Activated CD4-positive, alpha-beta T cell treated with anti-CD3 and anti-CD28 coated beads for 4 hours (primary cell): ENCODE measurements at regions not wholly inside any gene's neighbourhood (a gene's known extent, or its start where the extent isn't known, plus 50 kb on each side); places are given as distances from the start of the nearest gene placed in this dataset.

Experiments used
- DNase-seq, 2 donors: peaks; one replicate each; pipeline ENCODE4 v3.0.0-alpha.2; 2020

- DNase-seq, result no peak
These were observed 1462.8 kb upstream of the LRRTM1 start for GRCh38 chr2:81767187-81767912.

DNA sequence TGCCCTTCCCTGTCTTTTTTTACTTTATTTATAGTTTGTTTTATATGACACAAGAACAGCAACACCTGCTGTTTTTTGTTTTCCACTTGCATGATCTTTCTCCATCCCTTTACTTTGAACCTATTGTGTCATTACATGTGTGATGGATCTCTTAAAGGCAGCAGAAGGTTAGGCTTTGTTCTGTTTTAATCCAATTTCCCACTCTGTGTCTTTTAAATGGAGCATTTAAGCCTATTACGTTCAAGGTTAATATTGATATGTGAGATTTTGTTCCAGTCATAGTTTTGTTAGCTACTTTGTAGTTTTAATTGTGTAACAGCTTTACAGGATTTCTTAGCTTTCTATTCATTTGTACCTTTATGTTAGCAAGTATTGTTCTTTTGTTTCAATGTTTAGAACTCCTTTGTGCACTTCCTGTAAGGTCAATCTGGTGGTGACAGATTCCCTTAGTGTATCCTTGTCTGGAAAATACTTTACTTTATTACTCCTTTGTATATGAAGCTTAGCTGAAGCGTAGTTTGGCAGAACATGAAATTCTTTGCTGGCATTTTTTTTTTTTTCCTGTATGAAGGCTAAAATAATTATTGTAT lies 1443.0 kb upstream of the LRRTM1 start:
- no peak for DNase-seq

- DNase-seq, result no peak
These were observed 1435.4 kb upstream of the LRRTM1 start for GRCh38 chr2:81739966-81740365.

GRCh38 chr2:81734981-81735380 lies 1430.4 kb upstream of the LRRTM1 start:
- no peak for DNase-seq

DNA sequence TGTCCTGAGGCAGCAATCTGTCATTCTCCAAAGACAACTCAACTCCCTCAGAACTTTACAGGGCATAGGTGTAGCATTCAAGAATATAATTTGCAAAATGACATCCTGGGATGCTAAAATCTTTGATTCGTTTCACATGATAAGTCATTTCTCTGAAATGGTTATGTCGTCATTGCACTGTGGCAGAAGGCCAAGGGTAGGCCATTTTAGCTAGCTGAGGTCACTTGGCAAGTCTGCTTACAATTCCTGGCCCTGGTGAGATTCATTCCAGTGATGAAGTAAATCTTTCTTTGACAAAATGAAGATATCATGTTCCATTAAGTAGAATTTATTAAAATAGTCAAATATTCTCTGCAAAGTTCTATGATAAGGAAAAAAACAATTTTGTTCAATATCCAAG lies 1410.3 kb upstream of the LRRTM1 start:
- no peak for DNase-seq

GRCh38 chr2:81706856-81707255 lies 1402.3 kb upstream of the LRRTM1 start:
- no peak for DNase-seq

DNA sequence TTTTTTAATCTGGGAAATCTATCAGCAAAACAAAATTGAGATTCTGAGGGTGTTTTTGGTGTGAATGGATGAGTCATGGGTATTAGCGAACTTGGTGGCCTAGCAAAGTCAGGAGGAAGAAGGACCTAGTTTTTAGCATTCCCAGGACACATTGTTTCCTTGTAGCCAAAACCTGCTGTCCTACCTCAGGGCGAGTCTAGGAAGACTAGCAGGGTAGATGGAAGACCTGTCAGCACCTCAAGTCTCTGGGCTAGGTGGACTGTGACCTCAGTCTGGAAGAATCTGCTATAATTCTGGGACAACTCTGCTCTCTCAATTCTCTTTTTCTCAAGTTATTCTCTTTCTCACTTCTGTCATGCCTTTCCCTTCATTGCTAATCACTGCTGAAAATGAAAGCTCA lies 1399.3 kb upstream of the LRRTM1 start:
- DNase-seq, result no peak

DNA sequence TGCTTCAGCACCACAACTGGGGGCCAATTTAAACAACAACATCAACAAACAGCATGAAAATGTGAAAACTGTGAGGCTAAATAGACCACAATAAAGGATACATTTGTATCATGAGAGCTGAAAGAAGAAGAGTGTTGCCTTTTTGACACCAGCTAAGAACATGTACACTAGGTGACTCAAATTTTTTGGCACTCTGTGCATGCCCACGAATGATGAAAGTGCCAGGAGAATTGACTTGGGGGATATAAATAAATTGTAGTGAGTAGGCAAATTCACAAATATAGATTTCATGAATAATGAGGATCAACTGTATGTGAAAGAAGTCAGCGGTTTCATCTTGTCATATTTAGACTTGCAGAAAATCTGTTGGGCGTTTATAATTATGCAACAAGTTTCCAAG lies 1388.0 kb upstream of the LRRTM1 start:
- DNase-seq, result no peak

DNA sequence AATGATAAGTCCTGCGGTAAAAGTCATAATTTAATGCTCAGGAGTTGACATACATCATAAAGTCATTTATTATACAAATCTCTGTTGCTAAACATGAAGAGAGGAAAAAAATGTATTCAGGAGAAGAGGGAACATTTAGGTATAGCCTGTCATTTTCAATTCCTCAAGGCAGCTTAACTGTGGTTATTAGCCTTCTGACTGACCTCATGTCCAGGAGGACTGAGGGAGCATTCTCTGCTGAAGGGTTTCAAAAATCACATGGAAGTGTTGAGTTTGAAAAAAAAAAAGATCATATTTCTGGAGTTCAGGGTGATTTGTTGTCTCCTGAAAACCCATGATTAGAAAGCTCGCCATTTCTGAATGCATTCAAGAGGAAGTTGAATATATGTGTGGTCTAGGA lies 1371.1 kb upstream of the LRRTM1 start:
- DNase-seq, result no peak

GRCh38 chr2:81672923-81673322 lies 1368.4 kb upstream of the LRRTM1 start:
- DNase-seq, result no peak

GRCh38 chr2:81672516-81672915 lies 1368.0 kb upstream of the LRRTM1 start:
- no peak for DNase-seq

DNA sequence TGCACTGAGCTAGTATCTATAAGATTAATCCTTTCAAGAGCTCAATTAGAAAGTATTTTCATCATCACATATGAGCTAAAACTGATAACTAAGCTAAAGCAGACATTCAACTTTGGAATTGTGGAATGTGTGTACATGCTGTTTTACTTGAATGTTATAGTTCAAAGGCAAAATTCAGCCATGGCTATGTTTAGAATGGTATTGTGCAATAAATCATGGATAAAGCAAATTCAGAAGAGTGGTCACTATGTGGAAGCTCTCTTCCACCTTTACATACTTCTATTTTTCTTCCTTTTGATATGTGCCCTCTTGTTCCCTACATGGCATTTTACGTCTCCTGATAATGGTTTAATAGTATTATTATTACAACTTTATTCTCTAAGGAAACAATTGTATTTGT lies 1366.3 kb upstream of the LRRTM1 start:
- DNase-seq, result no peak

DNA sequence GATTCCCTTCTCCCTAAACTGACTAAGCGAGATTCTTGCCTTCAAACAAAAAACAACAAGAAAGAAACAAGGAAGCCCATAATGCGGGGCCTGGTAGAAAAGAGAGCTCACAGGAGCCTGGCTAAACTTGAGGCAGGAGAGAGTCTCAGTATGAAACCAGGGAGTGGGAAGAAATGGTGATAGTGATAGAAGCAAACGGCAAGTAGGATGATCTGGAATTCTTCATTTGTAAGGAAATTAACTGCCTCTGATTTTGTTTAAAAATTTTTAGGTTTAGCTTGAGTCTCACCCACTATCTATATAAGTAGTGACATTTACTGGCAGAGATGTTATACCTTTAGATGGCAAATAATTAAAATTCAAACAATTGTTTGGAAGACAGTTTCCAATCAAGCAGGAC lies 1356.5 kb upstream of the LRRTM1 start:
- DNase-seq, result no peak

DNA sequence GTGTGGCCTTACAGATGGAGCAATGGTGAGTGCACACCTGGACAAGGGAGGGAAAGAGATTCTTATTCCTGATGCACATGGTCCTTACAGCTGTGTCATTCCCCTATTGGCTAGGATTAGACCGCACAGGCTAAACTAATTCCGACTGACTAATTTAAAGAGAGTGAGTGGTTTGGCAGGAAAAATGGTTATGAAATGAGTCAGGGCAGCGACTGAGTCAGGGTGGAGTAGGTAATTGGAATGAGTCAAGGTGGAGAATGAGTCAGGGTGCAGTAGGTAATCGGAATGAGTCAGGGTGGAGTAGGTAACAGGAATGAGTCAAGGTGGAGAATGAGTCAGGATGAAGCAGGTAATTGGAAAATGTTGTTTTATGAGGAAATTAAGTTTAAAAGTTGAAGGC lies 1353.7 kb upstream of the LRRTM1 start:
- DNase-seq, result no peak

DNA sequence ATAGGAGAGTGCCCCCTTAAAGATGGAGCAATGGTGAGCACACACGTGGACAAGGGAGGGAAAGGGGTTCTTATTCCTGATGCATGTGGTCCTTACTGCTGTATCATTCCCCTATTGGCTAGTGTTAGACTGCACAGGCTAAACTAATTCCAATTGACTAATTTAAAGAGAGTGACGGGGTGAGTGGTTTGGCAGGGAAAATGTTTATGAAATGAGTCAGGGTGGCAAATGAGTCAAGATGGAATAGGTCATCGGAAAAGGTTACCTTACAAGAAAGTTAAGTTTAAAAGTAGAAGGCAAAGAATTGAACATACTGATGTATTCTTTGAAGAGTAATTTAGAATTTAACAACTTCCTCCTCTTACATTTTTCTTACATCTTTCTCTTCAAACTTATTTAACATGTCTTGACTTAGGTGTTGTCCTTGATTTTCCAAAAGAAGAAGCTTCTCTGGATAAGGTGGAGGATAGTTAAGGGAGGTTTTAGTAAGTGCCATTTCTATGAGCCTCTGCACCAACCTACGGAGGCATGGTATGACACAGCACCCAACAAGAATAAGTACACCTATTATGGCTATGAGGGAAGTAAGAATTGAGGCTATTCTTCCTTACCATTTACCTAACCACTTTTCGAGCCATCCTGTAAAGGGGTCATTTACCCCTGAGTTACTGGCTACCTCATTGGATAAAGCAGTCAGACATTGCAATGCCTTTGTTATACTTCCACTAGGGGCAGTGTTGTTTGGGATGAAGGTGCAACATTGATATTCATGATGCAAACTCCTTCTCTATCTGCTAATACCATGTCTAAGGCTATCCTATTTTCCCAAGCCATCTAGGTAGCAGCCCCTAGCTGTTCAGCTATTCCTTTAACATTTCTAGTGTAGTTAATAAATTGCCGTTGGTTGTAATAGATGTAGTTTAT lies 1345.8 kb upstream of the LRRTM1 start:
- no peak for DNase-seq

DNA sequence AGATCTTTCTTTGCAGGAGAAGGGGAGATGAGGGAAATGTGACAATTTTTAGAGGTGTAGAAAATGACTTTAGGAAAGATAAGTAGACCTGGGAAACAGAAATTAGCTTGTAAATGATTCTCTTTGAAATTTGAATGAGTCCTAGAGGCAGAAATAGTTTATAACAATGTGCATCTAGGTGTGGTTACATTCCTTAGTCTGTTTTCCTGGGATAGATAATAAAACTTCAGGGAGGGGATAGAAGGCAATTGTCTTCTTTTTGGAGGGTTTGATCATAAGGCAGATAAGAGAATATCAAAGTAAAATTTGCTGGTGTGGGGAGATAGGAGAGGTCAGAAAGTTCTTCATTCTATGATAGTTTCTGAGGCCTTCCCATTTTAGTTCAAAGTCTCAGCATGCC lies 1344.3 kb upstream of the LRRTM1 start:
- no peak for DNase-seq

- no peak for DNase-seq
These were observed 1343.8 kb upstream of the LRRTM1 start for GRCh38 chr2:81648370-81648769.

- no peak for DNase-seq
These were observed 1343.2 kb upstream of the LRRTM1 start for GRCh38 chr2:81647715-81648230.

GRCh38 chr2:81645745-81646301 lies 1341.3 kb upstream of the LRRTM1 start:
- DNase-seq, result no peak

DNA sequence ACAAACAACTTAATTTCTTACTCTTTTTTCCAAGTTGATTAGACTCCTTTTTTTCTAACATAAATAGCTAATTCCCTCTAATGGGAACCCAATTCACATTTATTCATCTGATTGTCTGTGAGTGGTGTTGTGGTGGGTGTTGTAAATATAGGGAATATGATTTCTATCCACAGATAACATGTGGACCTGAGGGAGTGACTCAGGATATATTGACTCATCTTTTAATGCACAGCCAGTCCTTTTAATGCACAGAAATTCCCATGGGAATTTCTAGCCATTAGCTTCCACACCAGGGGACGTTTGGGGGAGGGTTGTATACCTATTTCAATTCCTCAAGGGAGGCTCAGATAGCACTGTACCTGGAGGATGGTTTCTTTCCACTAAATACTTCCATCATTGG lies 1339.6 kb upstream of the LRRTM1 start:
- DNase-seq, result no peak

GRCh38 chr2:81624825-81625224 lies 1320.3 kb upstream of the LRRTM1 start:
- no peak for DNase-seq

DNA sequence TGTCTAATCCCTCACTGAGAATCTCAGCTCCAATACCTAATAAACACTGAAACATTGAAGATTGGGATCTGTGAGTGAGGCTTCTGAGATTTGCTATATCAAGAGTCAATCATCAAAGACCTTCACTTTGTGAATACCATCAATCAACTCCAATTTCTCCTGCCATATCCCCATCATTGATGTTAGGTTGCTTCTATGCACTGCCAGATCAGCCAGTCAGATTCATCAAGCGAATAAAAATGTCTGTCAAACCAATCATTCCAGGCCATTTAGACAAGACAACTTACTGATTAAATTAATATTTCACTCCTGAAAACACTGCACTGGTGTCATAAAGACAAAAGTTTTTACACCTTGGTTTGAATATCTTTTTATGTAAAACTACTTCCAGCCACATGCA lies 1295.5 kb upstream of the LRRTM1 start:
- DNase-seq, result no peak

DNA sequence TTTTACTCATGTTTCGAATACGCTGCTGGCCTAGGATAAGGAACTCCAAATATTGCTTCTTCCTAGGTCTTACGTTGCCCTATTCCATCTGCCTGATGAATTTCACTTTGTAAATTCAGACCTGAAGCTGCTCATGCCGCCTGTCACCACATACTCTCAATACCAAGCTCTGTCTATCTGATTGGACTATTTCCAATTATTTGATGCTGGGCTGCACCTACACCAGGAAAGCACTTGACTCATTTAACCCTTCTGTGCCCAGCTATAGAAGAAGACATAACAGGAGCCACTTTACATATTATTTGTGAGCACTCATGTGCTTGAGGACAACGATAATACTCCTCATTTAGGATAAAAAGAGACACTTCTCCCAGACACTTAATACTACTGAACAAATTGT lies 1293.9 kb upstream of the LRRTM1 start:
- no peak for DNase-seq
